HCT116 (cell line): ENCODE measurements at regions not wholly inside any gene's neighbourhood (a gene's known extent, or its start where the extent isn't known, plus 50 kb on each side); places are given as distances from the start of the nearest gene placed in this dataset.

Experiments used
- ATAC-seq: fragments of 200-7000 bp; cut with Tn5 transposase; 2 replicates; pipeline ENCODE4 v1.9.1; 2020; ENCODE audit warnings: mild to moderate bottlenecking, moderate library complexity
- BruUV-seq: library from RNA; stranded (reverse); fragments of 400-500 nt; replicated peaks from 2 replicates; lab custom pipeline; 2021; lab: Mats Ljungman, UMichigan
- CTCF ChIA-PET: fragments of 300-600 bp; sonication (Branson Sonifier 250); formaldehyde crosslinking; loops from one replicate; lab custom pipeline; 2021; ENCODE audit warnings: antibody characterized with exemption; lab: Charles Lee
- POLR2A ChIA-PET: fragments of 300-600, 350-600 bp; sonication (Branson Sonifier 250); formaldehyde crosslinking; loops from one replicate; lab custom pipeline; 2021; ENCODE audit warnings: antibody characterized with exemption; lab: Charles Lee
- RAD21 ChIA-PET, 2 experiments: fragments of 300-600 bp; sonication (Branson Sonifier 250); formaldehyde crosslinking; loops; one replicate each; lab custom pipeline; 2023; ENCODE audit warnings: low total read pairs in 2 of 2; ENCODE audit not compliant: uncharacterized antibody in 2 of 2, unreplicated experiment in 2 of 2, low non-redundant PET in 1 of 2; lab: Charles Lee
- DNase-seq: peaks from one replicate; pipeline ENCODE4 v3.0.0-alpha.2; 2010; ENCODE audit warnings: low read depth, low spot score
- H2AFZ ChIP-seq: fragments of 200-600 bp; shearing (Covaris generic), sonication (generic); 2 replicates; pipeline ENCODE4 v1.6.1; 2017; ENCODE audit warnings: low read depth, mixed run types, mixed read lengths, antibody characterized with exemption, low read length; ENCODE audit not compliant: poor library complexity, severe bottlenecking
- H3K27ac ChIP-seq: 2 replicates; pipeline ENCODE4 v1.5.1; 2012; ENCODE audit warnings: low read depth, low read length
- H3K27me3 ChIP-seq: fragments of 200-600 bp; sonication (generic); 2 replicates; pipeline ENCODE4 v1.6.1; 2016; ENCODE audit warnings: mixed run types, low read length, mixed read lengths; ENCODE audit not compliant: insufficient read depth
- H3K36me3 ChIP-seq, 2 experiments: fragments of 200-500 bp in 1 of 2; fragments of 200-600 bp in 1 of 2; sonication (Bioruptor generic) in 1 of 2; sonication (generic) in 1 of 2; 2 replicates each; pipeline versions ENCODE4 v1.5.1 to v1.6.1; 2014 to 2016; ENCODE audit warnings: low read length in 2 of 2, inconsistent platforms in 1 of 2, mixed read lengths in 1 of 2, mixed run types in 1 of 2; ENCODE audit not compliant: insufficient read depth in 2 of 2, control insufficient read depth in 1 of 2
- H3K4me1 ChIP-seq, 2 experiments: fragments of 200-600 bp in 1 of 2; sonication (generic) in 1 of 2; 2 replicates each; pipeline versions ENCODE4 v1.5.1 to v1.6.1; 2012 to 2017; ENCODE audit warnings: low read length in 2 of 2, inconsistent platforms in 1 of 2, mild to moderate bottlenecking in 1 of 2, mixed read lengths in 1 of 2, mixed run types in 1 of 2, moderate library complexity in 1 of 2; ENCODE audit not compliant: insufficient read depth in 2 of 2, control insufficient read depth in 1 of 2
- H3K4me2 ChIP-seq: fragments of 200-600 bp; sonication (generic); 2 replicates; pipeline ENCODE4 v1.6.1; 2017; ENCODE audit warnings: mixed run types, low read length, mixed read lengths
- H3K4me3 ChIP-seq, 2 experiments: fragments of 200-600 bp in 1 of 2; sonication (generic) in 1 of 2; replicated peaks in 1 of 2; 2 replicates each; pipeline ENCODE4 v1.5.1; 2011 to 2016; ENCODE audit warnings: low read length in 2 of 2, control low read depth in 1 of 2, low read depth in 1 of 2, mild to moderate bottlenecking in 1 of 2, mixed read lengths in 1 of 2, mixed run types in 1 of 2
- H3K79me2 ChIP-seq: fragments of 200-600 bp; sonication (generic); 2 replicates; pipeline ENCODE4 v1.6.1; 2017; ENCODE audit warnings: mild to moderate bottlenecking, mixed run types, low read length, moderate library complexity, mixed read lengths; ENCODE audit not compliant: insufficient read depth
- H3K9ac ChIP-seq: fragments of 200-600 bp; sonication (generic); 2 replicates; pipeline ENCODE4 v1.6.1; 2016; ENCODE audit warnings: low read length, mixed read lengths
- H3K9me2 ChIP-seq: fragments of 200-600 bp; sonication (generic), shearing (Covaris generic); 2 replicates; pipeline ENCODE4 v1.6.1; 2017; ENCODE audit warnings: mixed run types, mild to moderate bottlenecking, moderate library complexity; ENCODE audit not compliant: insufficient read depth
- H3K9me3 ChIP-seq, 2 experiments: fragments of 200-500 bp in 1 of 2; fragments of 200-600 bp in 1 of 2; sonication (Bioruptor generic) in 1 of 2; sonication (generic) in 1 of 2; 2 replicates each; pipeline ENCODE4 v1.6.1; 2014 to 2017; ENCODE audit warnings: low read length in 2 of 2, mixed read lengths in 2 of 2, inconsistent platforms in 1 of 2, low read depth in 1 of 2, mild to moderate bottlenecking in 1 of 2, mixed run types in 1 of 2, moderate library complexity in 1 of 2; ENCODE audit not compliant: control insufficient read depth in 1 of 2, insufficient read depth in 1 of 2
- H4K20me1 ChIP-seq: fragments of 200-600 bp; sonication (generic), shearing (Covaris generic); 2 replicates; pipeline ENCODE4 v1.6.1; 2017; ENCODE audit warnings: mixed run types, mild to moderate bottlenecking, moderate library complexity; ENCODE audit not compliant: insufficient read depth
- CEBPB ChIP-seq: IDR thresholded peaks from 2 replicates; pipeline ENCODE4 v1.6.1; 2012; ENCODE audit warnings: low read depth
- EGR1 ChIP-seq: IDR thresholded peaks from 2 replicates; pipeline ENCODE4 v1.6.1; 2012; ENCODE audit warnings: low read depth
- ELF1 ChIP-seq: IDR thresholded peaks from 2 replicates; pipeline ENCODE4 v1.6.1; 2012; ENCODE audit warnings: low read depth, borderline replicate concordance
- EZH2phosphoT487 ChIP-seq: fragments of 200-600 bp; IDR thresholded peaks from 2 replicates; pipeline ENCODE4 v1.6.1; 2018; ENCODE audit warnings: antibody characterized with exemption, borderline replicate concordance
- FOSL1 ChIP-seq: IDR thresholded peaks from 2 replicates; pipeline ENCODE4 v1.6.1; 2012; ENCODE audit warnings: low read depth
- JUND ChIP-seq: IDR thresholded peaks from 2 replicates; pipeline ENCODE4 v1.6.1; 2012
- POLR2A ChIP-seq: IDR thresholded peaks from 2 replicates; pipeline ENCODE4 v1.7.0; 2011; ENCODE audit warnings: borderline replicate concordance; ENCODE audit not compliant: insufficient read depth, insufficient read length; ENCODE audit errors: extremely low read depth
- POLR2AphosphoS5 ChIP-seq: IDR thresholded peaks from 2 replicates; pipeline ENCODE4 v1.6.1; 2011; ENCODE audit warnings: mild to moderate bottlenecking, low read depth, low read length, moderate library complexity
- RAD21 ChIP-seq: IDR thresholded peaks from 2 replicates; pipeline ENCODE4 v1.6.1; 2012; ENCODE audit warnings: low read depth, mild to moderate bottlenecking
- REST ChIP-seq: IDR thresholded peaks from 2 replicates; pipeline ENCODE4 v1.6.1; 2012; ENCODE audit warnings: low read depth
- SRF ChIP-seq: IDR thresholded peaks from 2 replicates; pipeline ENCODE4 v1.6.1; 2012; ENCODE audit warnings: low read depth
- TCF7L2 ChIP-seq: IDR thresholded peaks from 2 replicates; pipeline ENCODE4 v1.7.0; 2011; ENCODE audit warnings: borderline replicate concordance, inconsistent platforms; ENCODE audit not compliant: insufficient read depth, insufficient read length; ENCODE audit errors: extremely low read depth
- YY1 ChIP-seq: IDR thresholded peaks from 2 replicates; pipeline ENCODE4 v1.6.1; 2011; ENCODE audit warnings: low read length, low read depth, moderate library complexity, mild to moderate bottlenecking; ENCODE audit not compliant: insufficient replicate concordance; ENCODE audit errors: extremely low read depth
- ZFX ChIP-seq: fragments of 450-650 bp; IDR thresholded peaks from 2 replicates; pipeline ENCODE4 v1.6.1; 2017
- intact Hi-C: fragments of 100-400 bp; cut with micrococcal nuclease; formaldehyde crosslinking; loops from 2 replicates; pipeline ENCODE4 v1.10.0; 2022
- TF ChIP-seq, protein P1 (sequence below): IDR thresholded peaks from 2 replicates; pipeline ENCODE4 v1.6.1; 2012
- TF ChIP-seq, protein P2 (sequence below): IDR thresholded peaks from 2 replicates; pipeline ENCODE4 v1.6.1; 2011; ENCODE audit warnings: mild to moderate bottlenecking, low read length, moderate library complexity; ENCODE audit not compliant: insufficient replicate concordance; ENCODE audit errors: extremely low read depth
- TF ChIP-seq, protein P3 (sequence below): IDR thresholded peaks from 2 replicates; pipeline ENCODE4 v1.6.1; 2012

- no peak overlapping the region for H3K27ac ChIP-seq
- no peaks in the 10 kb centered on the region for H3K9me2 ChIP-seq
- intact Hi-C loops, result no loop called here
- H4K20me1 ChIP-seq, result no peaks in the 10 kb centered on the region
- H3K27me3 ChIP-seq, result no peaks in the 10 kb centered on the region
- CTCF ChIA-PET, result no interaction called here
- no peaks in the 10 kb centered on the region for H3K79me2 ChIP-seq
- RAD21 ChIA-PET, result no interaction called here
- no peak overlapping the region for H3K9ac ChIP-seq
- H3K4me3 ChIP-seq, result no peak overlapping the region
- no TSS peak for BruUV-seq
- H3K4me1 ChIP-seq, result no peaks in the 10 kb centered on the region
- POLR2A ChIA-PET, result no interaction called here
- no peaks in the 10 kb centered on the region for H3K36me3 ChIP-seq
- no peaks in the 10 kb centered on the region for H3K9me3 ChIP-seq
- no peak for ATAC-seq
- no peak for DNase-seq
- no peak overlapping the region for H3K4me2 ChIP-seq
- no peak overlapping the region for H2AFZ ChIP-seq
- TF ChIP-seq ZFX, result no peak
- TF ChIP-seq, protein P1, sequence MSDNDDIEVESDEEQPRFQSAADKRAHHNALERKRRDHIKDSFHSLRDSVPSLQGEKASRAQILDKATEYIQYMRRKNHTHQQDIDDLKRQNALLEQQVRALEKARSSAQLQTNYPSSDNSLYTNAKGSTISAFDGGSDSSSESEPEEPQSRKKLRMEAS, result no peak
- no peak for TF ChIP-seq EGR1
- TF ChIP-seq EZH2phosphoT487, result no peak
- TF ChIP-seq SRF, result no peak
- TF ChIP-seq POLR2AphosphoS5, result no peak
- no peak for TF ChIP-seq CEBPB
- TF ChIP-seq RAD21, result no peak
- TF ChIP-seq, protein P2, sequence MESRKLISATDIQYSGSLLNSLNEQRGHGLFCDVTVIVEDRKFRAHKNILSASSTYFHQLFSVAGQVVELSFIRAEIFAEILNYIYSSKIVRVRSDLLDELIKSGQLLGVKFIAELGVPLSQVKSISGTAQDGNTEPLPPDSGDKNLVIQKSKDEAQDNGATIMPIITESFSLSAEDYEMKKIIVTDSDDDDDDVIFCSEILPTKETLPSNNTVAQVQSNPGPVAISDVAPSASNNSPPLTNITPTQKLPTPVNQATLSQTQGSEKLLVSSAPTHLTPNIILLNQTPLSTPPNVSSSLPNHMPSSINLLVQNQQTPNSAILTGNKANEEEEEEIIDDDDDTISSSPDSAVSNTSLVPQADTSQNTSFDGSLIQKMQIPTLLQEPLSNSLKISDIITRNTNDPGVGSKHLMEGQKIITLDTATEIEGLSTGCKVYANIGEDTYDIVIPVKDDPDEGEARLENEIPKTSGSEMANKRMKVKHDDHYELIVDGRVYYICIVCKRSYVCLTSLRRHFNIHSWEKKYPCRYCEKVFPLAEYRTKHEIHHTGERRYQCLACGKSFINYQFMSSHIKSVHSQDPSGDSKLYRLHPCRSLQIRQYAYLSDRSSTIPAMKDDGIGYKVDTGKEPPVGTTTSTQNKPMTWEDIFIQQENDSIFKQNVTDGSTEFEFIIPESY, result no peak
- TF ChIP-seq JUND, result no peak
- TF ChIP-seq YY1, result no peak
- TF ChIP-seq ELF1, result no peak
- TF ChIP-seq, protein P3, sequence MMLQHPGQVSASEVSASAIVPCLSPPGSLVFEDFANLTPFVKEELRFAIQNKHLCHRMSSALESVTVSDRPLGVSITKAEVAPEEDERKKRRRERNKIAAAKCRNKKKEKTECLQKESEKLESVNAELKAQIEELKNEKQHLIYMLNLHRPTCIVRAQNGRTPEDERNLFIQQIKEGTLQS, result no peak
- no peak for TF ChIP-seq REST
- TF ChIP-seq POLR2A, result no peak
- TF ChIP-seq FOSL1, result no peak
- no peak for TF ChIP-seq TCF7L2
Observed at GRCh38 chrX:128728943-128729342, 676.7 kb upstream of the ACTRT1 start.
